ENCODE measurements at regions not wholly inside any gene's neighbourhood (a gene's known extent, or its start where the extent isn't known, plus 50 kb on each side); places are given as distances from the start of the nearest gene placed in this dataset.

- DNase-seq, result no peak
These were observed 85.7 kb upstream of the XCR1 start for GRCh38 chr3:46112984-46113383.

- no peak for DNase-seq
These were observed 85.0 kb upstream of the XCR1 start for GRCh38 chr3:46112296-46112695.

- peak in 1 of 2 donors; percentile 72 for DNase-seq
These were observed 83.6 kb upstream of the XCR1 start for GRCh38 chr3:46110701-46111493.

- peak in 1 of 2 donors; percentile 34 for DNase-seq
These were observed 80.4 kb upstream of the XCR1 start for GRCh38 chr3:46107682-46108081.

DNA sequence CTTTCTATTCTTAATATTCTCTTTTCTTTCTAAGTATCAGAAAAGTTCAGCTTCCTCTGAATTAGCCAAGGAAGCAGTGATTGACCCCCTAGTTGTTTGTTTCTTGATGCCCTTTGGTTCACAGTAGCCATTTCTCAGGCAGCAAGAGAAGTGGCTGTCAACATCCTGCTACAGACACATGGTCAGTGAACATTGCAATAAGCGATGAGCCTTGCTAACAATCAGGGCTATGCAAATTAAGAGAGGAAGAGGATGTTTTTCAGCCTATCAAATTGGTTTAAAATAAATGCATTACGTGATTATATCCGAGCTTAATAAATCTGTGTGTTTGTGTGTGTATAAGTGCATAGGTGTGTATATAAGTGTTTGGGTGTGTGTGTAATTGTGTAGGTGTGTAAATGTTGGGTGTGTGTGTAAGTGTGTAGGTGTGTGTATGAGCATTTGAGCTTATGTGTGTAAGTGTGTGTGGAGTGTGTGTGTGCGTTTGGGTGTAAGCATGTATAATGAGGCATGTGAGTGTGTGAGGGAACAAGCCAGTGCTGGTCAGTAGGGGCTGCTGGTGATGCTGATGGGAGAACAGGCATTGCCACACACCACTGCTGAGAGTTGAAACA is 78.1 kb upstream of the XCR1 start:
- no peak for DNase-seq

DNA sequence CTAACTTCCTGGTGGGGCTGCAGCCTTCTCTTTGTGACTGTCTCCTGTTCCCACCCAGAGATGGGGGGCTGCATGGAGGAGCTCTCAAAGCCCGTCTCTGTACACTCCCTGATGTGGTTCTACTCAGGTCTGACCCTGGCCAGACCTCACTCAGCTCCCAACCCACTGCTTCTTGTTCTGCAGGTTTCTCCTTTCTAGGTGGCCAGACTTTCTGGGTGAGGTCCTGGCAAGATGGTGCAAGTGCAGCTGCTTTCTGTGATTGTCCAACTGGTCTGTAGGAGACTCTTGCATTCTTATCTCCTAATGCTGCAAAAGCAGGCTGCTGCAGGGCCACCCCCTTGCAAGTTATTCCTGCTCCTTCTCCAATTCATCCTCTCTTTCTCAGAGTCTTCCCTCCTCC is 77.4 kb upstream of the XCR1 start:
- DNase-seq, result no peak

GRCh38 chr3:46102780-46103130 is 75.5 kb upstream of the XCR1 start:
- no peak for DNase-seq

DNA sequence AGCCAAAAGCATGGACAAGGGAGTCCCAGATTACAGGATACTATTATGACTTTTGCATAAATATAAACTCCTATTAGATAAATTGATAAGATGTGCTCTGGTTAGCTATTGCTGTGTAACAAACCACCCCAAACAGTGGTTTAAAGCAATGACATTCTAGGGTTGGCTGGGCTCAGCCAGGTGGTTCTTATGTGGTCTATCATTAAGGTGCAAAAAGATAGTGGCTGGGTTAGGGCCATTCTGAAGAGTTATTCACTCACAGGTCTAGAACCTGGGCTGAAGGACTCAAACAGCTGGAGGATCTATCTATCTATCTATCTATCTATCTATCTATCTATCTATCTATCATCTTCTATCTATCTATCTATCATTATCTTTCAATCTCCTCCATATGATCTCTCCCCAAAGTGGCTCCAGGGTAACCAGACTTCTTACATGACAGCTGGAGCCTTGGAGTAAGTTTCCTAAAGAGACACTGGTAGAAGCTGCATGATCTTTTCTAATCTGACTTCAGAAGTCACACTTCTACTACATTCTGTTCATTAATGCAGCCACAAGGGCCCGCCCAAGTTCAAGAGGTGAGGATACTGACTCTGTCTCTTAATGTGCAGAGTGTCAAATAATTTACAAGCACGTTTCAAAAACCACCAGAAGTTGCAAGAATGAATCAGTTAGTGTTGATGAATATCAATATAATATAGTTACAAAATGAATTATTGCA is 74.9 kb upstream of the XCR1 start:
- DNase-seq, result peak; percentile 43 to 46

DNA sequence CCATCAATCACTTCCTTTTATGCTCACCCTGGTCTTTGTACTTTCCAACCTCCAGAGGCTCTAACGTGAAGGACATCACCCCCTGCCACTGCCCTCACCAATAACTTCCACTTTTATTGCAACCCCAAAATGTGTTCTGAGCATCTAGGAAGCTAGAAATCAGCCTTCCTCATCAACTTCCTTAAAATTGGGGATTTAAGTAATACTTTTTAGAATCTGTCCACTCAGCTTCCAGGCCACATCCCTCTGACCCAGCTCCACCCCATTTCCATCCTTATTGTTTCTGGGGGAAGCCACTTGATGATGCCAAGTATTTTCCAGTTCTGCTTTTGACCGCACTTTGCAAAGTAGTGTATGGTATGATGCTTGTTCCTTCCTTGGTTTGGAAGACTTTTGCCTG is 73.5 kb upstream of the XCR1 start:
- DNase-seq, result peak; percentile 14 to 65

DNA sequence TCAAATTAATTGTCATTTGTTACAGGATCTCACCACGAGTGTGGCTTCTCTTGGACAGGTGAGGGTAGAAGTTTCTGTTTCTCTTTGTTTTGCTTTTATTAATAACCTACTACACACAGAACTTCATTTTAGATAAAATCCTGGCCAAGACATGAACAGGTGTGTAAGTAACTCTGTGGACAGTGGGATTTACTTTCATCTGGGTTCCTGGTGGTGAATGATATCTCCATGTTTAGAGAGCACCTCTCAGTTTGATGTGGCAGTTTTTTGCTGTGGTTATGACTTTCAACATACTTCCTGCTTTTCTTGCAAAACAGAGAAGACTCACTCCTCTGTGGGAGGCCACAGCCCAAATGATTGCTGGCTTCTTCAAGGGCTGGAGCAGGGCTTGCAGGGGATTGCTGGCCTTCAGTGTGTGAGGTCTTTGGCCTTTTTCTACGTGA is 71.1 kb upstream of the XCR1 start:
- DNase-seq, result peak; percentile 48 to 69

- peak; percentile 25 to 53 for DNase-seq
These were observed 70.5 kb upstream of the XCR1 start for GRCh38 chr3:46097691-46098241.

- DNase-seq, result no peak
These were observed 69.5 kb upstream of the XCR1 start for GRCh38 chr3:46096781-46097180.

DNA sequence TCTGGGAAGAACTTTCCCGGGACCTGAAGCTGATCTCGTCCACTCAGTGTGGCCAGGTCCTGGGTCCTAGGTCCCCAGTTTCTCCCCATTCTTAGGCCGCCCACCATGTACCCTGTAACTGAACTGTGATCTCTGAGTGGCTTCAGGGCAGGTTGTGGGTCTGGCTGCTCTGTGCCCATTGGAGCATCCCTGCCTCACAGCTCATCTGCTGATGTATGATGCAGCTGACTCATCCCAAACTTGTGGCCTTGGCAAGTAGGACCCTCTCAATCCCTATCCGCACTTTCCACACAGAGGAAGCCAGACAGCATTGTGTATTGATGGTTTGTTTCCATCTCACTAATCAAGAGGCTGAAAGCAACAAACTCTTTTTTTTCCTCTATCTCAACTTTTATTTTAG is 69.1 kb upstream of the XCR1 start:
- DNase-seq, result peak in 1 of 2 donors; percentile 17

GRCh38 chr3:46095307-46095706 is 68.0 kb upstream of the XCR1 start:
- DNase-seq, result peak; percentile 13 to 61

GRCh38 chr3:46094506-46094905 is 67.2 kb upstream of the XCR1 start:
- no peak for DNase-seq

DNA sequence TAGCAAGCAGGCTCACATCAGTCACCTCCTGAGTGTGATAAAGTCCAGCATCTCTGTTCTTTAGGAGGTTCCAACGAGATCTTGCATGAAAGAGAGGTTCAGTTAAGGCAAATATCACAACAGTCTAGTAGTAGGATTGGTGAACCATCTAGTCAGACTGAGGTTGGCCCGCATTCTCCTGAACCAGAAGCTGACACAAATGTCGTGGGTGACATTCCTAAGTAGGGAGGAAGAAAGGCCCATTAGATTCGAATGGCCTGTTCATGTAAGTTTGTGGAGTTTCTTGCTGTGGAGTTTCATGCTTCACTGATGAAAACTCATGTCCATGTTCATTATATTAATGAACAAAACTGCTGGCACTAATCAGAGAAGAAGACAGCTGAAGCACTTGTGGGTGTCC is 66.7 kb upstream of the XCR1 start:
- DNase-seq, result no peak

DNA sequence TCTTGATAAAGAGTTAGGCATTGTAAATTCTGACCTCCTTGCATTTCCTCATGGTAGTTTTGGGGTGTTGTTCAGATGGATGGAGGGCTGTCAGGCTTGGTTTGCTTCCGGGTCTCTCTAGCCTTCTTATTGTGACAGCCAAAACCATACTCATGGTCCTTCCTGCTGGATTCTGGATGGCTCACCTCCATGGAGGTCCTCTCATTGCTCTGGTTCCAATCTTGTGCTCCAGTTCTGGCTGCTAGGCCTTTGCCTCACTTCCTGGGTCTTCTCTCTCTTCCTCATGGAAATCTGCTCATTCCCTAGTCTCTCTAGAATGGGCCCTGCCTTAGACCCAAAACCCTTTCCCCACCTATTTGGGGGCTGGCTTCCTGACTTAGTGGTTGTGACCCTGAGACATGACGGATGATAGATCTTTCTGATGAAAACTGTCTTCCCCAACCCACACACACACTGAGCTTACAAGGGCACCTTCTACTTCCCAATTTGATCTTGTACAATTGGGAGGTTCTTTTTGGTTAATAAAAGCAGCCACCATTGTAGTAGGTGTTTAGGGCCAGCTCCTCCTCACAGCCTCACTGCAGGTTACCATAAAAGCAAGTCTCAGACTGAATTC is 66.2 kb upstream of the XCR1 start:
- DNase-seq, result no peak

DNA sequence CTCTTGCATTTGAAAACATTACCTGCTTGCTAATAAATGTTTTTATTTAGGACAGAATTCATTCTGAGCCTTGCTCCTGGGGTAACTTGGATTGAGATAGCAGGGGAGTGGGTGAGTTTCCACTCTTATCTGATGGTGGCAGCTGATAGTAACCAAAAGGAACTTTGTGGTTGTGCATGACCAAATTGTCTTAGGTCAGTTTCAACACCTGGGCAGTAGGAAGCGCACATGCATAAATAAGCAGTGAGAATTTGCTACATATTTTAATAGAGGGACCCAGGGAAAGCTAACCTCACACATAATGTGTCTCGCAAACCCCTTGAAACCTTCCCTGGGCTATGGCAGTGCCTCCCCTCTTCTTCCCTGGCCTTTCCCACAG is 65.4 kb upstream of the XCR1 start:
- DNase-seq, result no peak

GRCh38 chr3:46091741-46092701 is 64.7 kb upstream of the XCR1 start:
- no peak for DNase-seq

GRCh38 chr3:46091046-46091445 is 63.8 kb upstream of the XCR1 start:
- DNase-seq, result no peak

DNA sequence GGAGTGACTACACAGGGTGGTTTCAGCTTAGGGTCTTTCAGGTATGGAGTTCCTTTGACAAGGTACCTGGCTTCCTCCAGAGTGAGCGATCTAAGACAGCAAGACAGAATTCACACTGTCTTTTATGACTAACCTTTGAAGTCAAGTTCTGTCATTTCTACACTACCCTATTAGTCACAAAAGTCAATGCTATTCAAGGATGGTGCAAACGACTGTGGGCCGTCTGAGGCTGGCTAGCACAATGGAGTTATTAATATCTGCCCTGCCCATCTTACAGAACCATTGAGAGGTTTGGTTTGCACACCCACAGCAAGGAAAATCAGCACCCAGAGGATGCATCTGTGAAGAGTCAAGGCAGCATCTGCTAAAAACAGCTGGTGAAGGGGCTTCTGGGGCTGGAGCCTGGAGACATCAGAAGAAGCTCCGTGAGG is 62.9 kb upstream of the XCR1 start:
- DNase-seq, result peak in 1 of 2 donors; percentile 50

All from CD4-positive, alpha-beta T cell treated with Interleukin-1 beta for 1 hour (primary cell).